Neutrophil (primary cell): ENCODE measurements at regions not wholly inside any gene's neighbourhood (a gene's known extent, or its start where the extent isn't known, plus 50 kb on each side); places are given as distances from the start of the nearest gene placed in this dataset.

Experiments used
- H3K27ac ChIP-seq: fragments of 200-600 bp; sonication (generic); 2 replicates; pipeline ENCODE4 v1.5.1; 2016; ENCODE audit warnings: mild to moderate bottlenecking, moderate library complexity
- H3K27me3 ChIP-seq: fragments of 200-600 bp; sonication (generic); 2 replicates; pipeline ENCODE4 v1.6.0; 2016; ENCODE audit warnings: mild to moderate bottlenecking
- H3K36me3 ChIP-seq: fragments of 200-600 bp; sonication (generic); 2 replicates; pipeline ENCODE4 v1.5.1; 2017
- H3K4me1 ChIP-seq, 2 experiments: fragments of 200-600 bp in 1 of 2; sonication (generic) in 1 of 2; 1 replicate in 1 of 2; 2 replicates in 1 of 2; pipeline versions ENCODE4 v1.5.1 to v1.6.1; 2013 to 2016; ENCODE audit warnings: low read depth in 1 of 2, low read length in 1 of 2, mild to moderate bottlenecking in 1 of 2, moderate library complexity in 1 of 2; ENCODE audit not compliant: control insufficient read depth in 1 of 2, insufficient read depth in 1 of 2
- H3K4me3 ChIP-seq, 2 experiments: fragments of 200-600 bp in 1 of 2; sonication (generic) in 1 of 2; 1 replicate in 1 of 2; 2 replicates in 1 of 2; pipeline ENCODE4 v1.5.1; 2013 to 2016; ENCODE audit warnings: low read depth in 1 of 2, low read length in 1 of 2, mild to moderate bottlenecking in 1 of 2, moderate library complexity in 1 of 2
- H3K9me3 ChIP-seq: fragments of 200-600 bp; sonication (generic); 2 replicates; pipeline ENCODE4 v1.5.1; 2016
- CTCF ChIP-seq: fragments of 200-600 bp; sonication (generic); IDR thresholded peaks from 2 replicates; pipeline ENCODE4 v1.5.1; 2016; ENCODE audit warnings: antibody characterized with exemption

- no peak overlapping the region for H3K4me3 ChIP-seq
- no peaks in the 10 kb centered on the region for H3K9me3 ChIP-seq
- H3K36me3 ChIP-seq = no peaks in the 10 kb centered on the region
- TF ChIP-seq CTCF = no peak
- no peaks in the 10 kb centered on the region for H3K4me1 ChIP-seq
- no peaks in the 10 kb centered on the region for H3K27me3 ChIP-seq
- H3K27ac ChIP-seq = no peak overlapping the region
These were observed 1699.8 kb upstream of the IGFBP7 start for GRCh38 chr4:58809948-58810347.

GRCh38 chr4:58809366-58809765 lies 1699.2 kb upstream of the IGFBP7 start:
- H3K9me3 ChIP-seq = no peaks in the 10 kb centered on the region
- no peak overlapping the region for H3K4me3 ChIP-seq
- no peak for TF ChIP-seq CTCF
- no peaks in the 10 kb centered on the region for H3K4me1 ChIP-seq
- no peaks in the 10 kb centered on the region for H3K36me3 ChIP-seq
- H3K27ac ChIP-seq = no peak overlapping the region
- no peaks in the 10 kb centered on the region for H3K27me3 ChIP-seq

- Histone ChIP-seq H3K9me3 (no peaks in the 10 kb centered on the region), H3K4me3 (no peak overlapping the region), H3K27ac (no peak overlapping the region), H3K27me3 (no peaks in the 10 kb centered on the region), H3K36me3 (no peaks in the 10 kb centered on the region), H3K4me1 (no peaks in the 10 kb centered on the region)
- no peak for TF ChIP-seq CTCF
These were observed 1698.6 kb upstream of the IGFBP7 start for GRCh38 chr4:58808817-58809216.

- no peaks in the 10 kb centered on the region for H3K9me3 ChIP-seq
- H3K27me3 ChIP-seq = no peaks in the 10 kb centered on the region
- no peak for TF ChIP-seq CTCF
- H3K4me3 ChIP-seq = no peak overlapping the region
- no peak overlapping the region for H3K27ac ChIP-seq
- no peaks in the 10 kb centered on the region for H3K36me3 ChIP-seq
- H3K4me1 ChIP-seq = no peaks in the 10 kb centered on the region
These were observed 1697.8 kb upstream of the IGFBP7 start for GRCh38 chr4:58807843-58808615.

GRCh38 chr4:58776627-58777026 lies 1666.4 kb upstream of the IGFBP7 start:
- no peak for TF ChIP-seq CTCF
- no peaks in the 10 kb centered on the region for H3K27me3 ChIP-seq

More at GRCh38 chr4:58776627-58777026, 1666.4 kb upstream of the IGFBP7 start:
- H3K27ac ChIP-seq = no peak overlapping the region
- no peaks in the 10 kb centered on the region for H3K4me1 ChIP-seq
- H3K4me3 ChIP-seq = no peak overlapping the region
- no peaks in the 10 kb centered on the region for H3K36me3 ChIP-seq
- H3K9me3 ChIP-seq = no peaks in the 10 kb centered on the region
